Activated naive CD8-positive, alpha-beta T cell treated with anti-CD3 and anti-CD28 coated beads, Interleukin-2, amount 10 ng/mL, durations not matched to agents 7 days and 5 days (primary cell): ENCODE measurements at regions not wholly inside any gene's neighbourhood (a gene's known extent, or its start where the extent isn't known, plus 50 kb on each side); places are given as distances from the start of the nearest gene placed in this dataset.

Experiments used
- ATAC-seq: fragments of 150-1000 bp; cut with Tn5 transposase; one replicate; pipeline ENCODE4 v1.10.0; 2021; ENCODE audit warnings: low read depth, moderate library complexity
- POLR2A ChIA-PET: fragments of 350-600 bp; sonication (Branson Sonifier 250); formaldehyde crosslinking; loops from one replicate; lab custom pipeline; 2021; ENCODE audit warnings: antibody characterized with exemption; lab: Charles Lee
- DNase-seq: peaks from one replicate; pipeline ENCODE4 v3.0.0; 2021
- H3K27ac Mint-ChIP-seq: one replicate; pipeline ENCODE4 v1.8.0; 2022; ENCODE audit warnings: mild to moderate bottlenecking, mixed read lengths
- H3K27me3 Mint-ChIP-seq: one replicate; pipeline ENCODE4 v1.8.0; 2022; ENCODE audit warnings: mild to moderate bottlenecking, moderate library complexity, mixed read lengths
- H3K36me3 Mint-ChIP-seq: one replicate; pipeline ENCODE4 v1.8.0; 2021; ENCODE audit warnings: mild to moderate bottlenecking, mixed read lengths
- H3K4me1 Mint-ChIP-seq: one replicate; pipeline ENCODE4 v1.8.0; 2021; ENCODE audit warnings: mixed read lengths
- H3K4me3 Mint-ChIP-seq: one replicate; pipeline ENCODE4 v1.8.0; 2022; ENCODE audit warnings: mild to moderate bottlenecking, moderate library complexity, mixed read lengths
- H3K9me3 Mint-ChIP-seq: one replicate; pipeline ENCODE4 v1.8.0; 2021; ENCODE audit warnings: mixed read lengths

DNA sequence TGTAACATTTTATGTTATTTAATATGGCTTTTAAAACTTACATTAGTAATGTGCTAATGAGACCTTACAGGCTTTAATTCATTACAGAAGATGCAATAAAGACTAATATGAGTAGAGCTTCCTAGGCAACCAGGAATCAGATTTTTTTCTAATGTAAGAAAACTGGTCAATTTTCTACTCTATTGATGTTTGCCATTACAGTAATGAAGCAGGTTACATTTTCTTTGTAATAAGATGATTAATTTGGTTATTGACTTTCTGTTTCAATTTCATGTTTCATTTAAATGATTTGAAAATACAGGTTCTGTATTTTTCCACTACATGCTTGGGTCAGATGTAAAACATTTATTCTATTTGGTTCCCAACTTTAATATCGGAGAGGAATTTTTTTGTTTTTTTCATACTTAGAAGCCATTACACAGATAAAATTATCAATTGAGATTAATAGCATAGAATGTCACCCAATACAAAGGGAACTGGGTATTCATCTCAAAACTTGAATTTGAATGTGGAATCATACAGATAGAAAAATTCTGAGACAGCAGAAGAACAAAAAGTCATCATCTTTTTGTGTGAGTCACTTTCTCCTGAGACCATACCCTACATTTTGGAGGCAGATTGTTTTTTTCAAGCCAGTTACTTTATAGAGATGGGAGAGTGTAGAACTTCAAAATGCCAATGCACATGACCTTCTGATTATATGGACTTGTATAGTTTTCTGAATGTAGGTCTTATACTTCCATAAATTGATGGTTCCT, 133.6 kb upstream of the HMHB1 start:
- POLR2A ChIA-PET: no interaction called here

DNA sequence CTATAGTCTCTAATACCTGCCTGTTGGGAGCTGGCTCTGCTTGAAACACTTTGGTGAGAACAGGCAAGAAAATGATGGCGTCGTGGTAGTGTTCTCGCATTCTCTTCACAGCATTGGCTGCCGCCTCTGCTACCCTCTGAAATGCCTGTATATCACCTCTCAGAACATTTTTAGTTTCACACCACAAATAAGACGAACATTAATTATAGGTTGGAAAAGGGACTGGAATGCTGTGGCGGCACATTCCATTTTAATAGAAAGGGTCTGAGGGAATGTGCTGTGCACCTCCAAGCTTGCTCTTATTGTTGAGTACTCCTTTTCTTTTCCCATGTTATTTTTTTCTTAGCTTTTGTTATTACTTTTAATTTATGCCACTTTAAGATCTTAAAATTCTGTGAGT, 134.6 kb upstream of the HMHB1 start:
- H3K4me1 Mint-ChIP-seq: peaks cover 1% of the 10 kb centered on the region
- no peak for DNase-seq
- ATAC-seq: no peak
- H3K27me3 Mint-ChIP-seq: peaks cover 11% of the 10 kb centered on the region
- H3K27ac Mint-ChIP-seq: no peak overlapping the region
- no peak overlapping the region for H3K4me3 Mint-ChIP-seq
- POLR2A ChIA-PET: no interaction called here
- no peaks in the 10 kb centered on the region for H3K36me3 Mint-ChIP-seq
- H3K9me3 Mint-ChIP-seq: no peaks in the 10 kb centered on the region

More for the DNA sequence above, 133.6 kb upstream of the HMHB1 start:
- Mint-ChIP-seq H3K4me1 (peaks cover 1% of the 10 kb centered on the region), H3K36me3 (no peaks in the 10 kb centered on the region), H3K27ac (no peak overlapping the region), H3K9me3 (no peaks in the 10 kb centered on the region), H3K4me3 (no peak overlapping the region), H3K27me3 (peaks cover 11% of the 10 kb centered on the region)
- DNase-seq: no peak
- ATAC-seq: no peak

DNA sequence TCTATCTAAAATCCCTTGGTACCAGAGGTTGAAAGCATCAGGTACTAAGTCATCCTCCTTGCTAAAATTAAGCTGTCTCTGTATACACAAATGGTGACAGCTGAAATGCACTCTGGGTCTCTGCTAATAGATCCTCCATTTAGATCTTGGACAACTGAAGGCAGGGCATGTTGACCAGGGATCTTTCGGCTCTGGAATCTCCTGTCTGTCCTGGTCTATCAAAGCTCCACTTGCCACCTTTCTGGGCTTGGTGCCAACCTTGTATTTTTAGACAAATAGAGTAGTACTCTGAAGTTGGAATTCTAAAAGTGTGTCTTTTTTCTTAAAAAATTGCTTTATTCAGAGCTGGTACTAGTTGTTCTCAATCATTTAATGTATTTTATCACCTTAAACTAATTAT, 135.2 kb upstream of the HMHB1 start:
- Mint-ChIP-seq H3K27me3 (peaks cover 13% of the 10 kb centered on the region), H3K27ac (no peak overlapping the region), H3K4me3 (no peak overlapping the region), H3K4me1 (peaks cover 1% of the 10 kb centered on the region), H3K36me3 (no peaks in the 10 kb centered on the region), H3K9me3 (no peaks in the 10 kb centered on the region)
- ATAC-seq (no peak), DNase-seq (no peak)
- POLR2A ChIA-PET: no interaction called here

DNA sequence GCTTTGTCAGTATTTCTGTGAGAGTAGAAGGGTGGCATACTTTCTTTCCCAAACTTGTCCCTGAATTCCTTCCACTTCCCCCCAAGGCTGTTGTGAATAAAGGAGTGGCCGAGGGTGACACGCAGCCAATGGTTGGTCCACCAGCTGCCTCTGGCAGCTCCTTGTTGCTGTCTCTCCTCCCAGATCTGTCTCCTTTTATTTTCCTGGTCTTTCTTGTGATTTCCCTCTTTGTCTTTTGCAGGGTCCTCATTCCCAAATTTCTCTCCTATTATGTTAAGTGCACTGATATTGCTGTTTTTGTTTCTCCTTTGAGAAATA, 137.5 kb upstream of the HMHB1 start:
- peaks cover 2% of the 10 kb centered on the region for H3K9me3 Mint-ChIP-seq

DNA sequence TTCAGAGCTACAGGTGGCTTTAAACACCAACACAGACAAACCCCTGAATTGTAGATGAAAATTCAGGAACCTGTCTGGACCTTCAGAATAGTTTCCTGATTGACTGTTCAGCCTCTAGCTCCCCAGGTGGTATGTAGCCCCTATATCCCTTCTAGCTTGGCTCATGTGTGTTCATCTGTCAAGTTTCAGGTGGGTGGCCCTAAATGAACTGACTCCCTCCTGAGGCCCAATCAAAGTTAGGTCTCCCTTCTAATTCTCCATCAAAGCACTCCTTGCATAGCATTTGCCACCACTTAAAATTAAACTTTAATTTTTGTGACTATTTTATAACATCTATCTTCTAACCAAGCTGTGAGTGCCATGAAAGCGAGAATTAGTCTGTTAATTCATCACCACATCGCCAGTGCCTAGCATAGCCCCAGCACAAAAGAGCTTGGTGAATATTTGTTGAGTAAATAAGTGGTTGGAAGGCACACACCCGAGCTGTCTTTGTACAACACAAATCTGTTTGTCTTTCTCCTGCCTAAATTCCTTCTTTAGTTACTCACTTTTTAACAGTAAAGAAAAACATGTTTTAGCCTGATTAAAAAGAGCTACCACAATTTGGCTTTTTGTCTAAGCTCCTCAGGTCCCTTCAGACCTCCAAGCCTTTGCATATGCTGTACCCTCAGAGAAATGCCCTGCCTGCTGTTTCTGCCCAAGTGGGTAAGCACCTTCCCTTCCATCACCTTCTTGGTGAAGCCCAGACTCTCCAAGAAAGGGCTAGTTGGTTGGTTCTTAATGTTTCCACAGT, 138.1 kb upstream of the HMHB1 start:
- Mint-ChIP-seq H3K36me3 (no peaks in the 10 kb centered on the region), H3K4me3 (no peak overlapping the region), H3K4me1 (peaks cover 1% of the 10 kb centered on the region), H3K27ac (no peak overlapping the region), H3K9me3 (peaks cover 2% of the 10 kb centered on the region), H3K27me3 (peaks cover 13% of the 10 kb centered on the region)
- no peak for ATAC-seq
- POLR2A ChIA-PET: no interaction called here
- no peak for DNase-seq

More for the DNA sequence above, 137.5 kb upstream of the HMHB1 start:
- ATAC-seq (no peak), DNase-seq (no peak)
- H3K4me1 Mint-ChIP-seq: peaks cover 1% of the 10 kb centered on the region
- no peaks in the 10 kb centered on the region for H3K36me3 Mint-ChIP-seq
- no peak overlapping the region for H3K27ac Mint-ChIP-seq
- POLR2A ChIA-PET: no interaction called here
- no peak overlapping the region for H3K4me3 Mint-ChIP-seq
- H3K27me3 Mint-ChIP-seq: peaks cover 13% of the 10 kb centered on the region

DNA sequence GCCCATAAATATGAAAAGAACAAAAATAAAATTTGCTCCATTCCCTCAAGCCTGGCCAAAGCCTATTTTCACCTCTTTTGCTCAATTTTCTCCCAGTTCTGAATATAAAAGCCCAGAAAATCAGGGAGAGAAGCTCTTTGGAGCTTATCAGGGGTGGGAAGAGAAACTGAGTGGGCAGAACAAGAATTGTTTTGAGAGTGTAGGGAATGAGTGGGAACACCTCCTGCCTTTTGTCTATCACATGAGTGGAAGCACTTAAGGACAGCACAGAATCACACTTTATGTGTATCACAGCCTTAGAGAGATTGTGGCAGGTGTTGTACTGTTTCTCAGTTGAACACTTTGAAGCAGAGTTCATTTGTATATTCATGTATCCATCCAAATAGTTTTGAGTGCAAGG, 139.2 kb upstream of the HMHB1 start:
- Mint-ChIP-seq H3K36me3 (no peaks in the 10 kb centered on the region), H3K4me1 (no peaks in the 10 kb centered on the region), H3K27ac (no peak overlapping the region), H3K9me3 (peaks cover 2% of the 10 kb centered on the region), H3K27me3 (peaks cover 13% of the 10 kb centered on the region), H3K4me3 (no peak overlapping the region)
- ATAC-seq: no peak
- DNase-seq: no peak
- POLR2A ChIA-PET: no interaction called here

DNA sequence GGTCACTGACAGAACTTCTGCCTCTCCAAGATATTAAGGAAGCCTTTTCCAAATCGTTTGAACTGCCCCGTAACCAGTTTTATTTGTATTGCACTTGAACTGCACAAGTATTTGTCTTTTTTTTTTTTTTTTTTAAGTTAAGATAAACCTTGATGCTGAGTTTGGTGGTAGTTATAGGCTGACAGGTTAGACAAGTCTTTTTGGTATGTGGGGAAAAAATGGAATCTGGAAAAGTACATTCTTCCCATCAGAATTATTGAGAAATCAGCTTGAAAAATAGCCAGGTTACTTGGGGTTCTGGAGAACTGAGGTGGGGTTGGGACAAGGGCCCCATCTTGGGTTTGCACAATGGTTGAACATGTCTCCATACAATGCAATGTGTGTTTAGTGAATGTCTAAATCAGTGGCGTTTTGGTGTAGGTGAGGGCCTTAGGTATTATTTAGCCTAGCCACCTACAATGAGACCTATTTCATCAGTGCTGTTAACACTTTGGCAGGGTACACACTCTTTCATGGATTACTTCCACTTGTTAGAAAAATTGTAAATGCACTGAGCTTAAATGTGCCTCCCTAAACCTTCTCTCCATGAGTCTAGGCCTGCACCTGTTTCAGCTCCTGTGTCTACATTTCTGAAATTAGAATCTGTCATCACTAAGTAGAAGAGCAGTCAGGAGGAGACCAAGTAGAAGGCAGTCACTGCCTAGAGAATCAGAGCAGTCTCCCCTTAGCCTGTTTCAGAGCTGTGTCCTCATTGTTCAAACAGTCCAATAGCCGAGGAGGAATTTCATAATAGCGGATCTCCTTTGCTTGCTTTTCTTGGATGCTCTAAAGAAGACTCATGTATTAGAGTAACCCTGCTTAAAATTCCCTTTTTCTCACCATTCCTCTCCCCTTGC, 140.0 kb upstream of the HMHB1 start:
- POLR2A ChIA-PET: no interaction called here
- no peaks in the 10 kb centered on the region for H3K36me3 Mint-ChIP-seq

DNA sequence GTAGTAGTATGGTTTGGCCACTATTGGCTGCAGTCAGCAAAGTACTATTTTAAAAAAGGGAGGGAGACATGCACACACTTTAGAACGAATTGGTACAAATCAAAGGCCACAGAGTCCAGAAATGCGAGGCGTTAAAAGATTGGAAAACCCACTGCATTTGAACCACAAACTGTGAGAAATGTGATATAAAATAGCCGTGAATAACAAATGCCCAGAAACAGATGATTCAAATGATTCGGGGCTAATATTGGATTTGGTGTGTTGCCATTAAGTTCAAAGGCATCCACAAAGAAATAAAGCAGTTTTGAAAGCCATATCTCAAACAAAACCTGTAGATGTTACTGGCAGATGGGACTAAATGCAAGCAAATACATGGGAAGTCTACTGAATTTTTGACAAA, 140.9 kb upstream of the HMHB1 start:
- no peak for ATAC-seq
- Mint-ChIP-seq H3K9me3 (peaks cover 2% of the 10 kb centered on the region), H3K36me3 (no peaks in the 10 kb centered on the region), H3K4me1 (no peaks in the 10 kb centered on the region), H3K27me3 (peaks cover 13% of the 10 kb centered on the region), H3K4me3 (no peak overlapping the region), H3K27ac (no peak overlapping the region)
- POLR2A ChIA-PET: no interaction called here
- no peak for DNase-seq

More for the DNA sequence above, 140.0 kb upstream of the HMHB1 start:
- no peaks in the 10 kb centered on the region for H3K4me1 Mint-ChIP-seq
- no peak overlapping the region for H3K4me3 Mint-ChIP-seq
- peaks cover 2% of the 10 kb centered on the region for H3K9me3 Mint-ChIP-seq
- no peak overlapping the region for H3K27ac Mint-ChIP-seq
- DNase-seq: no peak
- no peak for ATAC-seq
- H3K27me3 Mint-ChIP-seq: peaks cover 13% of the 10 kb centered on the region

DNA sequence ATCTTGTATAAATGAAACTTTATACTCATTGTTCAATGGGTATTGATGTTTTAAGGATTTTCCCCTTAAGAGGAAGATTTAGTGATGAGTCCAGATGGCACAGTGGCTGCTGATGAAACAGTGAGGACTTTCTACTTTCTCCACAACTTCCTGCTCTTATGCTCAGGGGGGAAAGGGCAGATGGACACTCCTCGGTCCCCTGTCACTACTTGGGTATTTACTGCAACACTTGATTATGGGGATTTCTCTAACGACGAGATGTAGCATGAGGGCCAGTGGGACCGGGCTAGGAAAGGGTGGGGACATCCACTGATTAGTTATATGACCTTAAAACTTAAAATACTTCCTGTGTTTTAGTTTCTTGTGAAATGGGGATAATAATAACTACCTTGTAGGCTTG, 146.1 kb upstream of the HMHB1 start:
- DNase-seq: no peak
- Mint-ChIP-seq H3K27ac (no peak overlapping the region), H3K4me3 (no peak overlapping the region), H3K9me3 (peaks cover 2% of the 10 kb centered on the region), H3K27me3 (peaks cover 2% of the 10 kb centered on the region), H3K4me1 (no peaks in the 10 kb centered on the region), H3K36me3 (no peaks in the 10 kb centered on the region)
- POLR2A ChIA-PET: no interaction called here
- no peak for ATAC-seq

DNA sequence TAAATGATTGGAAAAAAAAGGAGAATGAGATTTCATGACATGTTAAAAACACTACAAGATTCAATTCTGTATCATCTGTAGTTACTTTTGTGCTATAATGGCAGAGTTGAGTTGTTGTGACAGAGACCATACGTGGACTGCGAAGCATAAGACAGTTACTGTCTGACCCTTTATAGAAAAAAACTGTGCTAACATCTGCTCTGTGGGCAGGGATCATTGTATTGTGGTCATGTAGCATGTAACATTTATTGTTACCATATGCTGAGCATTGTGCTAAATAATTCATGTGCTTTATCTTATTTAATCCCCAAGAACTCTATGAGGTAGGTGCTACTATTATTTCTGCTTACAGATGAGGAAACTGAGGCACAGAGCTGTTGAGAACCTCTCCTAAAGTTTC, 147.3 kb upstream of the HMHB1 start:
- H3K9me3 Mint-ChIP-seq: no peaks in the 10 kb centered on the region
- no peaks in the 10 kb centered on the region for H3K36me3 Mint-ChIP-seq
- POLR2A ChIA-PET: no interaction called here
- no peaks in the 10 kb centered on the region for H3K4me1 Mint-ChIP-seq
- DNase-seq (no peak), ATAC-seq (no peak)
- peaks cover 2% of the 10 kb centered on the region for H3K27me3 Mint-ChIP-seq
- no peak overlapping the region for H3K27ac Mint-ChIP-seq
- no peak overlapping the region for H3K4me3 Mint-ChIP-seq

DNA sequence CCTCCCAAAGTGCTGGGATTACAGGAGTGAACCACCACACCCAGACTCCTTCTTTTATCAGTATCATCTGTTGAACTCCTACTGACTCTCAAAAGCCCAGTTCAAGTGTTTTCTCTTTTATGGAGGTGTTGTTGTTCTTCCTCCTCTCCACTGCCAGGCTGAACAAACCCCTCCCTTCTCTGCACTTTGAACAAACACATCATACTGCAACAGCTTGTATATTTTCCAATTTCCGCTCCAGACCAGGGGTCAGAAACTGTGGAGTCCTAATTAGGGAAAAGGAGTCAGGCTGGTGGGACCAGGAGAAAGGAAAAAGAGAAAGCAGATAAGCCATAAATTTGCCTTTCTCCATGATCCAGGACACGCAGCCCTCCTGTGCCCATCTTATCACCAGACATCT, 148.1 kb upstream of the HMHB1 start:
- H3K36me3 Mint-ChIP-seq: no peaks in the 10 kb centered on the region
- H3K4me1 Mint-ChIP-seq: no peaks in the 10 kb centered on the region
- no peak overlapping the region for H3K4me3 Mint-ChIP-seq
- no peaks in the 10 kb centered on the region for H3K9me3 Mint-ChIP-seq
- POLR2A ChIA-PET: no interaction called here
- H3K27ac Mint-ChIP-seq: no peak overlapping the region
- ATAC-seq (no peak), DNase-seq (no peak)
- peaks cover 6% of the 10 kb centered on the region for H3K27me3 Mint-ChIP-seq

DNA sequence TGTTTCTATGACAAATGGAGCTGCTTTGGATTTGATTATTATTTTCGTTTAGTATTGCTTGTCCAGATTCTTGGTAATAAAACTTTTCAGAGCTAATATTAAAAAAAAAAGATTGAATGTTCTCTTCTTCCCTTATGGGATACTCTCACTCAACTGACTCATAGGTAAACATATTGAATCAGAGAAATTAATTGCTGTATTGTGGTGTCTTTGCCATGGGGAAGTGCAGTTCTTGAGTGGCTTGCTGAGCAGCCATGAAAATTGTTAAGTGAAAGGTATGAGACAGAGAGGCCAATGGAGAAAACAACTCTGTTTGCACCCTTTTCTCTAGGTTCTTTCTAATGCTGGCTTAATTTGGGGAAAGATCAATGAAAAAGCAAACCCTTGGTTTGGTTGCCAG, 149.9 kb upstream of the HMHB1 start:
- Mint-ChIP-seq H3K4me3 (no peak overlapping the region), H3K27ac (no peak overlapping the region), H3K9me3 (no peaks in the 10 kb centered on the region), H3K36me3 (no peaks in the 10 kb centered on the region), H3K4me1 (no peaks in the 10 kb centered on the region), H3K27me3 (peaks cover 11% of the 10 kb centered on the region)
- POLR2A ChIA-PET: no interaction called here
- no peak for DNase-seq
- ATAC-seq: no peak

DNA sequence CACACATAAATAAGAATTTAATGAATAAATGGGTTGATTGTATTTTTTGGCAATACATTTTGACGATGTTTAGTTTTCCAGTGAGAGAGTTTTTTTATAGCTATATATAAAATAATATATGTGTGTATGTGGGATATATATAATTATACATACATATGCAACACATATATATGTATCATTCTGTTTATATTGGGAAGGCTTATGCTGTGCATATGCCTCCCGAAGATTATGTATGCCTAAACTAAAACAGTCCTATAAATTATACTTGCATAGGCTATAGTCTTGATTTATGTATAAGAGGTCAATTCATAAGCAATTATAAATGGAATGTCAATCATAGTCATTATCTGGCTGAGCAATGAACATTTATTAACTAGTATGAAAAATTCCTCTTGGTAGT, 151.3 kb upstream of the HMHB1 start:
- no peak for ATAC-seq
- peaks cover 11% of the 10 kb centered on the region for H3K27me3 Mint-ChIP-seq
- no peaks in the 10 kb centered on the region for H3K36me3 Mint-ChIP-seq
- H3K4me1 Mint-ChIP-seq: no peaks in the 10 kb centered on the region
- DNase-seq: no peak
- no peaks in the 10 kb centered on the region for H3K9me3 Mint-ChIP-seq
- no peak overlapping the region for H3K27ac Mint-ChIP-seq
- H3K4me3 Mint-ChIP-seq: no peak overlapping the region
- POLR2A ChIA-PET: no interaction called here
